ENCODE measurements at regions not wholly inside any gene's neighbourhood (a gene's known extent, or its start where the extent isn't known, plus 50 kb on each side); places are given as distances from the start of the nearest gene placed in this dataset.

DNA sequence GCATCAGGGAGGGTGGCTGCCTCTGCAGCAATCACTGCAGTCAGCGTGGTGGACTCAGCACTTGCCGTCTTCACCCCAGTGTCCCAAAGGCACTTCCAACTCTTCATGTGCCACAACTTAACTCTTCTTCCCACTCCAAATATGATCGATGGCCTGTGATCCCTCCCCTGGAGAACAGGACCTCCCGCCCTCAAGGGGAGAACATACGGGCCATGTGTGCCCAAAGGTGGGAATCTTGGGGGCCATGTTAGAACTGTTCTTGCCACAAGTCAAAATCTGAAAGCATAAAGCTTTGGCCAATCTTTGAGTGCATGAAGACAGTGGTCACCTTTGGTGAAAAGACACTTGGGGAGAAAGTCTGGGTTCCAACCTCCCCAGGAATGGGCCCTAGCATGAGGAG lies 368.5 kb upstream of the MGMT start:
- Histone ChIP-seq H4K20me1 (ENCODE audit: insufficient read depth) (no peaks in the 10 kb centered on the region), H3K4me3 (replicated peaks in 1 of 2; ENCODE audit: low read depth in 1 of 2, low read length in 2 of 2) (no peak overlapping the region), H3K4me2 (ENCODE audit: low read length) (no peak overlapping the region), H3K27ac (ENCODE audit: low read depth, low read length) (no peak overlapping the region), H3K27me3 (ENCODE audit: insufficient read depth, low read length) (no peaks in the 10 kb centered on the region), H3K79me2 (ENCODE audit: insufficient read depth, low read length) (no peaks in the 10 kb centered on the region), H3K9me2 (ENCODE audit: insufficient read depth) (no peaks in the 10 kb centered on the region), H3K9ac (ENCODE audit: low read length) (no peak overlapping the region), H3K36me3 (ENCODE audit: control insufficient read depth in 1 of 2, insufficient read depth in 2 of 2, low read length in 2 of 2) (no peaks in the 10 kb centered on the region), H2AFZ (ENCODE audit: low read depth, low read length, poor library complexity, severe bottlenecking) (no peak overlapping the region), H3K4me1 (ENCODE audit: control insufficient read depth in 1 of 2, insufficient read depth in 2 of 2, low read length in 2 of 2) (no peaks in the 10 kb centered on the region), H3K9me3 (ENCODE audit: control insufficient read depth in 1 of 2, insufficient read depth in 1 of 2, low read depth in 1 of 2, low read length in 2 of 2) (peaks cover 11 to 17% of the 10 kb centered on the region in 2 experiments; a peak in 2 of 4 replicates)
- no peak for ATAC-seq
- intact Hi-C loops (cut with micrococcal nuclease) = no loop called here
- CTCF ChIA-PET = no interaction called here
- BruUV-seq (replicated peaks) = no TSS peak
- TF ChIP-seq, protein P1, sequence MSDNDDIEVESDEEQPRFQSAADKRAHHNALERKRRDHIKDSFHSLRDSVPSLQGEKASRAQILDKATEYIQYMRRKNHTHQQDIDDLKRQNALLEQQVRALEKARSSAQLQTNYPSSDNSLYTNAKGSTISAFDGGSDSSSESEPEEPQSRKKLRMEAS (IDR thresholded peaks at IDR 0.05) = no peak
- TF ChIP-seq EZH2 (IDR thresholded peaks at IDR 0.05) (no peak), FOSL1 (IDR thresholded peaks at IDR 0.05; ENCODE audit: low read depth) (no peak), RAD21 (IDR thresholded peaks at IDR 0.05; ENCODE audit: low read depth) (no peak), CBX3 (IDR thresholded peaks at IDR 0.05; ENCODE audit: low read depth) (no peak), SP1 (IDR thresholded peaks at IDR 0.05; ENCODE audit: low read depth) (no peak), TCF7L2 (IDR thresholded peaks at IDR 0.05; ENCODE audit: borderline replicate concordance, extremely low read depth, insufficient read depth, insufficient read length) (no peak), ZNF274 (IDR thresholded peaks at IDR 0.05; ENCODE audit: low read depth, low read length) (no peak), EGR1 (IDR thresholded peaks at IDR 0.05; ENCODE audit: low read depth) (no peak), ZFX (IDR thresholded peaks at IDR 0.05) (no peak), JUND (IDR thresholded peaks at IDR 0.05) (no peak), ELF1 (IDR thresholded peaks at IDR 0.05; ENCODE audit: borderline replicate concordance, low read depth) (no peak), EZH2phosphoT487 (IDR thresholded peaks at IDR 0.05; ENCODE audit: borderline replicate concordance) (no peak), CEBPB (IDR thresholded peaks at IDR 0.05; ENCODE audit: low read depth) (no peak)
- TF ChIP-seq, protein P2, sequence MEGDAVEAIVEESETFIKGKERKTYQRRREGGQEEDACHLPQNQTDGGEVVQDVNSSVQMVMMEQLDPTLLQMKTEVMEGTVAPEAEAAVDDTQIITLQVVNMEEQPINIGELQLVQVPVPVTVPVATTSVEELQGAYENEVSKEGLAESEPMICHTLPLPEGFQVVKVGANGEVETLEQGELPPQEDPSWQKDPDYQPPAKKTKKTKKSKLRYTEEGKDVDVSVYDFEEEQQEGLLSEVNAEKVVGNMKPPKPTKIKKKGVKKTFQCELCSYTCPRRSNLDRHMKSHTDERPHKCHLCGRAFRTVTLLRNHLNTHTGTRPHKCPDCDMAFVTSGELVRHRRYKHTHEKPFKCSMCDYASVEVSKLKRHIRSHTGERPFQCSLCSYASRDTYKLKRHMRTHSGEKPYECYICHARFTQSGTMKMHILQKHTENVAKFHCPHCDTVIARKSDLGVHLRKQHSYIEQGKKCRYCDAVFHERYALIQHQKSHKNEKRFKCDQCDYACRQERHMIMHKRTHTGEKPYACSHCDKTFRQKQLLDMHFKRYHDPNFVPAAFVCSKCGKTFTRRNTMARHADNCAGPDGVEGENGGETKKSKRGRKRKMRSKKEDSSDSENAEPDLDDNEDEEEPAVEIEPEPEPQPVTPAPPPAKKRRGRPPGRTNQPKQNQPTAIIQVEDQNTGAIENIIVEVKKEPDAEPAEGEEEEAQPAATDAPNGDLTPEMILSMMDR (IDR thresholded peaks at IDR 0.05 in 2 of 3, conservative IDR thresholded peaks at IDR 0.05 in 1 of 3; ENCODE audit: borderline replicate concordance in 1 of 3, insufficient read depth in 1 of 3, low read depth in 2 of 3, low read length in 2 of 3) = no peak
- TF ChIP-seq, protein P3, sequence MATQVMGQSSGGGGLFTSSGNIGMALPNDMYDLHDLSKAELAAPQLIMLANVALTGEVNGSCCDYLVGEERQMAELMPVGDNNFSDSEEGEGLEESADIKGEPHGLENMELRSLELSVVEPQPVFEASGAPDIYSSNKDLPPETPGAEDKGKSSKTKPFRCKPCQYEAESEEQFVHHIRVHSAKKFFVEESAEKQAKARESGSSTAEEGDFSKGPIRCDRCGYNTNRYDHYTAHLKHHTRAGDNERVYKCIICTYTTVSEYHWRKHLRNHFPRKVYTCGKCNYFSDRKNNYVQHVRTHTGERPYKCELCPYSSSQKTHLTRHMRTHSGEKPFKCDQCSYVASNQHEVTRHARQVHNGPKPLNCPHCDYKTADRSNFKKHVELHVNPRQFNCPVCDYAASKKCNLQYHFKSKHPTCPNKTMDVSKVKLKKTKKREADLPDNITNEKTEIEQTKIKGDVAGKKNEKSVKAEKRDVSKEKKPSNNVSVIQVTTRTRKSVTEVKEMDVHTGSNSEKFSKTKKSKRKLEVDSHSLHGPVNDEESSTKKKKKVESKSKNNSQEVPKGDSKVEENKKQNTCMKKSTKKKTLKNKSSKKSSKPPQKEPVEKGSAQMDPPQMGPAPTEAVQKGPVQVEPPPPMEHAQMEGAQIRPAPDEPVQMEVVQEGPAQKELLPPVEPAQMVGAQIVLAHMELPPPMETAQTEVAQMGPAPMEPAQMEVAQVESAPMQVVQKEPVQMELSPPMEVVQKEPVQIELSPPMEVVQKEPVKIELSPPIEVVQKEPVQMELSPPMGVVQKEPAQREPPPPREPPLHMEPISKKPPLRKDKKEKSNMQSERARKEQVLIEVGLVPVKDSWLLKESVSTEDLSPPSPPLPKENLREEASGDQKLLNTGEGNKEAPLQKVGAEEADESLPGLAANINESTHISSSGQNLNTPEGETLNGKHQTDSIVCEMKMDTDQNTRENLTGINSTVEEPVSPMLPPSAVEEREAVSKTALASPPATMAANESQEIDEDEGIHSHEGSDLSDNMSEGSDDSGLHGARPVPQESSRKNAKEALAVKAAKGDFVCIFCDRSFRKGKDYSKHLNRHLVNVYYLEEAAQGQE (IDR thresholded peaks at IDR 0.05; ENCODE audit: low read depth) = no peak
- TF ChIP-seq, protein P4, sequence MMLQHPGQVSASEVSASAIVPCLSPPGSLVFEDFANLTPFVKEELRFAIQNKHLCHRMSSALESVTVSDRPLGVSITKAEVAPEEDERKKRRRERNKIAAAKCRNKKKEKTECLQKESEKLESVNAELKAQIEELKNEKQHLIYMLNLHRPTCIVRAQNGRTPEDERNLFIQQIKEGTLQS (IDR thresholded peaks at IDR 0.05) = no peak
- DNase-seq (ENCODE audit: low read depth, low spot score) = no peak
- POLR2A ChIA-PET = no interaction called here
- RAD21 ChIA-PET (ENCODE audit: low non-redundant PET in 1 of 2, low total read pairs in 2 of 2, uncharacterized antibody in 2 of 2, unreplicated experiment in 2 of 2) = no interaction called here
